Spleen (tissue), 7 donors: ENCODE measurements at regions not wholly inside any gene's neighbourhood (a gene's known extent, or its start where the extent isn't known, plus 50 kb on each side); places are given as distances from the start of the nearest gene placed in this dataset.

Experiments used
- POLR2A ChIP-seq, 3 donors: fragments of 450-650 bp; IDR thresholded peaks; one replicate each; pipeline ENCODE4 v1.5.1; 2017; ENCODE audit warnings: antibody characterized with exemption in 3 of 3, mild to moderate bottlenecking in 1 of 3
- TF ChIP-seq, protein P1 (sequence below), 11 experiments: fragments of 200-600 bp in 7 of 11; fragments of 450-650 bp in 4 of 11; sonication (generic) in 4 of 11; IDR thresholded peaks in 8 of 11; conservative IDR thresholded peaks in 3 of 11; 1 replicate in 7 of 11; 2 replicates in 4 of 11; pipeline versions ENCODE4 v1.4.0 to v1.8.0; 2016 to 2021; ENCODE audit warnings: antibody characterized with exemption in 11 of 11, inconsistent platforms in 4 of 11, mild to moderate bottlenecking in 1 of 11
- donor health status: DM: no; HTN: no; CAD: no; lungs with moderate emphysema.
- donor health status: DM: no; HTN: no; CAD: no.
- donor health status: DM: no; HTN: no; CAD: no.

- TF ChIP-seq, protein P1, sequence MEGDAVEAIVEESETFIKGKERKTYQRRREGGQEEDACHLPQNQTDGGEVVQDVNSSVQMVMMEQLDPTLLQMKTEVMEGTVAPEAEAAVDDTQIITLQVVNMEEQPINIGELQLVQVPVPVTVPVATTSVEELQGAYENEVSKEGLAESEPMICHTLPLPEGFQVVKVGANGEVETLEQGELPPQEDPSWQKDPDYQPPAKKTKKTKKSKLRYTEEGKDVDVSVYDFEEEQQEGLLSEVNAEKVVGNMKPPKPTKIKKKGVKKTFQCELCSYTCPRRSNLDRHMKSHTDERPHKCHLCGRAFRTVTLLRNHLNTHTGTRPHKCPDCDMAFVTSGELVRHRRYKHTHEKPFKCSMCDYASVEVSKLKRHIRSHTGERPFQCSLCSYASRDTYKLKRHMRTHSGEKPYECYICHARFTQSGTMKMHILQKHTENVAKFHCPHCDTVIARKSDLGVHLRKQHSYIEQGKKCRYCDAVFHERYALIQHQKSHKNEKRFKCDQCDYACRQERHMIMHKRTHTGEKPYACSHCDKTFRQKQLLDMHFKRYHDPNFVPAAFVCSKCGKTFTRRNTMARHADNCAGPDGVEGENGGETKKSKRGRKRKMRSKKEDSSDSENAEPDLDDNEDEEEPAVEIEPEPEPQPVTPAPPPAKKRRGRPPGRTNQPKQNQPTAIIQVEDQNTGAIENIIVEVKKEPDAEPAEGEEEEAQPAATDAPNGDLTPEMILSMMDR (IDR thresholded peaks at IDR 0.05 in 8 of 11, conservative IDR thresholded peaks at IDR 0.05 in 3 of 11): no peak
- no peak for TF ChIP-seq POLR2A (IDR thresholded peaks at IDR 0.05)
These were observed 121.3 kb upstream of the PAPPA2 start for GRCh38 chr1:176341656-176342055.
